Endodermal cell (in vitro differentiated cells): ENCODE measurements at regions not wholly inside any gene's neighbourhood (a gene's known extent, or its start where the extent isn't known, plus 50 kb on each side); places are given as distances from the start of the nearest gene placed in this dataset.

Experiments
- DNase-seq: peaks from one replicate; pipeline ENCODE4 v3.0.0-alpha.2; 2017
- H3K27ac ChIP-seq: 2 replicates; pipeline ENCODE4 v1.5.1; 2013; ENCODE audit warnings: mild to moderate bottlenecking, low read depth, low read length, moderate library complexity
- H3K27me3 ChIP-seq: 2 replicates; pipeline ENCODE4 v1.6.1; 2013; ENCODE audit warnings: mild to moderate bottlenecking, low read length, moderate library complexity; ENCODE audit not compliant: insufficient read depth, control insufficient read depth, poor library complexity, severe bottlenecking
- H3K36me3 ChIP-seq: 2 replicates; pipeline ENCODE4 v1.7.0; 2013; ENCODE audit warnings: mild to moderate bottlenecking, low read length, moderate library complexity; ENCODE audit not compliant: control insufficient read depth, insufficient read depth
- H3K4me1 ChIP-seq: one replicate; pipeline ENCODE4 v1.7.0; 2013; ENCODE audit warnings: low read length; ENCODE audit not compliant: control insufficient read depth, insufficient read depth
- H3K4me3 ChIP-seq: 2 replicates; pipeline ENCODE4 v1.5.1; 2013; ENCODE audit warnings: mild to moderate bottlenecking, low read length, moderate library complexity
- H3K9ac ChIP-seq: 2 replicates; pipeline ENCODE4 v1.6.1; 2013; ENCODE audit warnings: mild to moderate bottlenecking, low read length, moderate library complexity; ENCODE audit not compliant: poor library complexity, severe bottlenecking; ENCODE audit errors: extremely low read depth
- H3K9me3 ChIP-seq: 2 replicates; pipeline ENCODE4 v1.6.1; 2013; ENCODE audit warnings: mild to moderate bottlenecking, low read length, moderate library complexity; ENCODE audit not compliant: control insufficient read depth
- H3K27ac Mint-ChIP-seq: 2 replicates; pipeline ENCODE4 v1.8.0; 2020; ENCODE audit warnings: mixed read lengths
- H3K27me3 Mint-ChIP-seq: 2 replicates; pipeline ENCODE4 v1.8.0; 2021; ENCODE audit warnings: mild to moderate bottlenecking, mixed read lengths; ENCODE audit not compliant: insufficient read depth
- H3K36me3 Mint-ChIP-seq: 2 replicates; pipeline ENCODE4 v1.8.0; 2020; ENCODE audit warnings: low read depth, mixed read lengths
- H3K4me1 Mint-ChIP-seq: 2 replicates; pipeline ENCODE4 v1.8.0; 2020; ENCODE audit warnings: mixed read lengths
- H3K4me3 Mint-ChIP-seq: 2 replicates; pipeline ENCODE4 v1.8.0; 2020; ENCODE audit warnings: mild to moderate bottlenecking, moderate library complexity, mixed read lengths
- H3K9me3 Mint-ChIP-seq: 2 replicates; pipeline ENCODE4 v1.8.0; 2020; ENCODE audit warnings: mild to moderate bottlenecking, mixed read lengths
- WGBS, 2 experiments: methylation state at CpG; one replicate each; pipeline versions ENCODE4 v1.1.5 to v1.1.7; 2013; ENCODE audit warnings: missing lambda C conversion rate in 2 of 2, mixed read lengths in 1 of 2; ENCODE audit not compliant: insufficient coverage in 1 of 2, insufficient read length in 1 of 2; 5-methylcytosine and 5-hydroxymethylcytosine counted together
- TF ChIP-seq, protein P1 (sequence below): fragments of 200-600 bp; sonication (generic); conservative IDR thresholded peaks from 2 replicates; pipeline ENCODE4 v1.5.0; 2021; ENCODE audit warnings: antibody characterized with exemption, mild to moderate bottlenecking

DNA sequence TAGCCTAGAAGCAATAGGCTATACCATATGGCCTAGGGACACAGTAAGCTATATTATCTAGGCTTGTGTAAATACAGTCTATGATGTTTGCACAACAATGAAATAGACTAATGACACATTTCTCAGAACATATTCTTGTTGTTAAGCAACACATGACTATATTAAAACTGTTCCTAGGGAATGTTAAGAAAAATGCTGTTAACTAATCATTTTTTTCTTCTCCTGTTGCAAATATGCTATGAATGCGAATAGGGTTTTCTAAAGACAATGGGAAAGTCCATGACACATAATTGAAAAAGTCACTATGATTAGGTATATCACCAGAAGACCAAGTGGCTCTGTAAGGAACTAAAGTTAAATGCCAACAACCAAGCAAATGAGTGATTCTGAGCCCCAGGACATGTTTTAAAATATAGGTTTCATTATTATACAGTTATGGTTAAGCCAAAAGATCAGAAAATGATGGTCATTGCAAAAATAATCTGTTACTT, 454.0 kb upstream of the SORCS1 start:
- no peaks in the 10 kb centered on the region for H3K27me3 ChIP-seq
- H3K4me3 Mint-ChIP-seq = no peak overlapping the region
- TF ChIP-seq, protein P1, sequence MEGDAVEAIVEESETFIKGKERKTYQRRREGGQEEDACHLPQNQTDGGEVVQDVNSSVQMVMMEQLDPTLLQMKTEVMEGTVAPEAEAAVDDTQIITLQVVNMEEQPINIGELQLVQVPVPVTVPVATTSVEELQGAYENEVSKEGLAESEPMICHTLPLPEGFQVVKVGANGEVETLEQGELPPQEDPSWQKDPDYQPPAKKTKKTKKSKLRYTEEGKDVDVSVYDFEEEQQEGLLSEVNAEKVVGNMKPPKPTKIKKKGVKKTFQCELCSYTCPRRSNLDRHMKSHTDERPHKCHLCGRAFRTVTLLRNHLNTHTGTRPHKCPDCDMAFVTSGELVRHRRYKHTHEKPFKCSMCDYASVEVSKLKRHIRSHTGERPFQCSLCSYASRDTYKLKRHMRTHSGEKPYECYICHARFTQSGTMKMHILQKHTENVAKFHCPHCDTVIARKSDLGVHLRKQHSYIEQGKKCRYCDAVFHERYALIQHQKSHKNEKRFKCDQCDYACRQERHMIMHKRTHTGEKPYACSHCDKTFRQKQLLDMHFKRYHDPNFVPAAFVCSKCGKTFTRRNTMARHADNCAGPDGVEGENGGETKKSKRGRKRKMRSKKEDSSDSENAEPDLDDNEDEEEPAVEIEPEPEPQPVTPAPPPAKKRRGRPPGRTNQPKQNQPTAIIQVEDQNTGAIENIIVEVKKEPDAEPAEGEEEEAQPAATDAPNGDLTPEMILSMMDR = no peak
- no peak for DNase-seq
- H3K36me3 ChIP-seq = no peaks in the 10 kb centered on the region
- 78 to 100% methylated on average over 1 of the region's 1 CpG for WGBS, 2 experiments
- no peak overlapping the region for H3K27ac ChIP-seq
- H3K4me3 ChIP-seq = no peak overlapping the region
- no peak overlapping the region for H3K27ac Mint-ChIP-seq
- no peak overlapping the region for H3K9ac ChIP-seq
- H3K9me3 Mint-ChIP-seq = no peaks in the 10 kb centered on the region
- no peaks in the 10 kb centered on the region for H3K4me1 Mint-ChIP-seq
- H3K4me1 ChIP-seq = no peaks in the 10 kb centered on the region
- H3K9me3 ChIP-seq = no peaks in the 10 kb centered on the region
- H3K36me3 Mint-ChIP-seq = no peaks in the 10 kb centered on the region
- no peaks in the 10 kb centered on the region for H3K27me3 Mint-ChIP-seq

DNA sequence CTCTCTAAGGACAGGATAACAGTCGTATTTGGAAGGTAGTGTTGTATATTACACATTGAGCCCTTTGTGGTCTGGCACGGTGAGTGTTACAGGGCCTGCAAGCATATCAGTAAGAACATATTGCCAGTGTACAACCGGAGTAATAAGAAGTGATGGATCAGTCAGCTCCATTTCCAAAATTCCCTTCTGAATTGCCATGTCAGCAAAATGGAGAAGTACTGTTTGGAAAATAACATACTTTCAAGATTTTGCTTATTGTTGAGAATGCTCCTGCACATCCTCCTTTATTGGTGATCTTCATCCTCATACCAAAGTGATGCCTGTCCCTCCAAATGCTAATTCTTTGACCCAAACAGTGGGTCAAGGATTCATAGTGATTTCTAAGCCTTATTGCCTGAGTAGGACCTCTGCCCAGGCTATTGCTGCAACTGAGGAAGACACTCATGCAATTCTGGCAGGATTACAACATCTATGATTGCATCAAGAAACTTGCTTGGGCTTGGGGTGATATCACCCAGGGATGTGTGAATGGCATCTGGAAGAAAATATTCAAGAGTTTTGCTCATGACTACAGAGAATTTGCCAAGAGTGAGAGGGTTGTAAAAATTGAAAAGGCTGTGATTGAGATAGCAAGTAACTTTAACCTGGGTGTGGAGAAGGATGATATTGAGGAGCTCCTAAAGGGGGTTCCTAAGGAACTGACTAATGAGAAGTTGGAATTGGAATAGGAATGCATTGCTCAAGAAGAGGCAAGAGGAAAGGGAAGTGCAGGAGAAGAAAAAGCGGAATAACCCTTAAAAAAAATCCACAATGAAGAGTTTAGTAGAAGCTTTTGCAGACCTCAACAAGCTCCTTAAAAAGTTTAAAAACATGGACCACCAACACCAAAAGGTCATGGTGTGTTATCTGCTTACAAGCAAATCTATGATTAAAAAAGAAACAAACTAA, 452.2 kb upstream of the SORCS1 start:
- H3K9me3 ChIP-seq = no peaks in the 10 kb centered on the region
- H3K4me1 Mint-ChIP-seq = no peaks in the 10 kb centered on the region
- H3K4me1 ChIP-seq = no peaks in the 10 kb centered on the region
- 94% methylated on average over 4 of the region's 4 CpGs; no CpG with 5 or more reads in 1 of the 2 experiments for WGBS, 2 experiments
- no peaks in the 10 kb centered on the region for H3K9me3 Mint-ChIP-seq
- no peak overlapping the region for H3K9ac ChIP-seq
- no peak overlapping the region for H3K27ac Mint-ChIP-seq
- no peaks in the 10 kb centered on the region for H3K27me3 ChIP-seq
- no peak for DNase-seq
- H3K4me3 Mint-ChIP-seq = no peak overlapping the region
- H3K27me3 Mint-ChIP-seq = no peaks in the 10 kb centered on the region
- no peak overlapping the region for H3K27ac ChIP-seq
- TF ChIP-seq, protein P1 = no peak
- no peaks in the 10 kb centered on the region for H3K36me3 ChIP-seq
- H3K36me3 Mint-ChIP-seq = no peaks in the 10 kb centered on the region
- no peak overlapping the region for H3K4me3 ChIP-seq

DNA sequence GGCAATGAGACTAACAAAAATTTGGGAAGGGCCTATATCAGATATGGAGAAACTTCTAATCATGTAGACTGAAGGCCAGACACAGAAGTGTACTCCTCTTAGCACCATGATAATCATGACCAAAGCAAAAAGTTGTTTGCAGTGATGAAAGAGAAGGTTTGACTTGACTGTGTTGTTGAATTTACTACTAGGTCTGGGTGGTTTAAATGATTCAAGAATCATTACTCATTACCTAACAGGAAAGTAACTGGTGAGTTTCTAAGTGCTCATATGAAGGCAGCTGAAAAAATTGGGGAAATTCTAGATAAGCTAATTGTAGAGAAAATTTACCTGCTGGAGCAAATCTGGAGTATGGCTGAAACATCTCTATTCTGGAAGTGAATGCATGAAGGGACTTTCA, 451.5 kb upstream of the SORCS1 start:
- Mint-ChIP-seq H3K27me3 (no peaks in the 10 kb centered on the region), H3K4me3 (no peak overlapping the region), H3K9me3 (no peaks in the 10 kb centered on the region), H3K4me1 (no peaks in the 10 kb centered on the region), H3K36me3 (no peaks in the 10 kb centered on the region), H3K27ac (no peak overlapping the region)
- DNase-seq = no peak
- H3K9ac ChIP-seq = no peak overlapping the region
- no peak overlapping the region for H3K4me3 ChIP-seq
- no peaks in the 10 kb centered on the region for H3K36me3 ChIP-seq
- H3K4me1 ChIP-seq = no peaks in the 10 kb centered on the region
- no peaks in the 10 kb centered on the region for H3K27me3 ChIP-seq
- no peaks in the 10 kb centered on the region for H3K9me3 ChIP-seq
- TF ChIP-seq, protein P1 = no peak
- no peak overlapping the region for H3K27ac ChIP-seq
